GM19328 (cell line): ENCODE measurements at regions not wholly inside any gene's neighbourhood (a gene's known extent, or its start where the extent isn't known, plus 50 kb on each side); places are given as distances from the start of the nearest gene placed in this dataset.

Experiments
- ATAC-seq: cut with Tn5 transposase; IDR thresholded peaks from one replicate; pipeline ENCODE4 v1.9.1; 2021; ENCODE audit warnings: mild to moderate bottlenecking, moderate library complexity; ENCODE audit not compliant: unreplicated experiment

GRCh38 chr9:113695901-113696300 is 180.2 kb upstream of the ZNF618 start:
- no peak for ATAC-seq

GRCh38 chr9:113701774-113702755 is 174.0 kb upstream of the ZNF618 start:
- no peak for ATAC-seq

GRCh38 chr9:113705306-113705927 is 170.7 kb upstream of the ZNF618 start:
- no peak for ATAC-seq

GRCh38 chr9:113705928-113706519 is 170.1 kb upstream of the ZNF618 start:
- ATAC-seq = no peak

- no peak for ATAC-seq
Observed at GRCh38 chr9:113707953-113708695, 168.0 kb upstream of the ZNF618 start.

GRCh38 chr9:113708821-113709713 is 167.0 kb upstream of the ZNF618 start:
- no peak for ATAC-seq

GRCh38 chr9:113709721-113710120 is 166.4 kb upstream of the ZNF618 start:
- ATAC-seq = no peak

- ATAC-seq = no peak
Observed at GRCh38 chr9:113711251-113711650, 164.9 kb upstream of the ZNF618 start.

- no peak for ATAC-seq
Observed at GRCh38 chr9:113712053-113712452, 164.1 kb upstream of the ZNF618 start.

- ATAC-seq = no peak
Observed at GRCh38 chr9:113715086-113715485, 161.0 kb upstream of the ZNF618 start.

- no peak for ATAC-seq
Observed at GRCh38 chr9:113719919-113720318, 156.2 kb upstream of the ZNF618 start.

- ATAC-seq = no peak
Observed at GRCh38 chr9:113720495-113720894, 155.6 kb upstream of the ZNF618 start.

- ATAC-seq = no peak
Observed at GRCh38 chr9:113721856-113722255, 154.3 kb upstream of the ZNF618 start.

GRCh38 chr9:113724202-113724601 is 151.9 kb upstream of the ZNF618 start:
- no peak for ATAC-seq

GRCh38 chr9:113728989-113729388 is 147.1 kb upstream of the ZNF618 start:
- no peak for ATAC-seq

- ATAC-seq = no peak
Observed at GRCh38 chr9:113734826-113735225, 141.3 kb upstream of the ZNF618 start.

GRCh38 chr9:113737517-113738271 is 138.4 kb upstream of the ZNF618 start:
- ATAC-seq = no peak

GRCh38 chr9:113738496-113738892 is 137.6 kb upstream of the ZNF618 start:
- no peak for ATAC-seq

- no peak for ATAC-seq
Observed at GRCh38 chr9:113738893-113739604, 137.1 kb upstream of the ZNF618 start.
